BLaER1 (cell line): ENCODE measurements at regions not wholly inside any gene's neighbourhood (a gene's known extent, or its start where the extent isn't known, plus 50 kb on each side); places are given as distances from the start of the nearest gene placed in this dataset.
A peak's percentile ranks its signal among the peaks of the same experiment; 100 is the strongest.

Experiments used
- H3K27ac ChIP-seq: shearing (Covaris generic); formaldehyde crosslinking; 2 replicates; pipeline ENCODE4 v1.8.1; 2022
- H3K27me3 ChIP-seq: shearing (Covaris generic); formaldehyde crosslinking; 2 replicates; pipeline ENCODE4 v1.8.1; 2022
- H3K36me3 ChIP-seq: shearing (Covaris generic); formaldehyde crosslinking; 2 replicates; pipeline ENCODE4 v1.8.1; 2022
- H3K4me1 ChIP-seq: shearing (Covaris generic); formaldehyde crosslinking; 2 replicates; pipeline ENCODE4 v1.8.1; 2022
- H3K4me2 ChIP-seq: shearing (Covaris generic); formaldehyde crosslinking; 2 replicates; pipeline ENCODE4 v1.8.1; 2022
- H3K4me3 ChIP-seq: shearing (Covaris generic); formaldehyde crosslinking; 2 replicates; pipeline ENCODE4 v1.8.1; 2022
- H3K9ac ChIP-seq: shearing (Covaris generic); formaldehyde crosslinking; 2 replicates; pipeline ENCODE4 v1.8.1; 2022
- H3K9me3 ChIP-seq: shearing (Covaris generic); formaldehyde crosslinking; 2 replicates; pipeline ENCODE4 v1.8.1; 2022
- H4K20me1 ChIP-seq: shearing (Covaris generic); formaldehyde crosslinking; 2 replicates; pipeline ENCODE4 v1.8.1; 2022
- Cebpa-rat ChIP-seq: shearing (Covaris generic); IDR thresholded peaks from 2 replicates; pipeline ENCODE4 v1.8.1; 2022

- Histone ChIP-seq H3K9ac (no peak overlapping the region), H3K27me3 (no peaks in the 10 kb centered on the region), H3K9me3 (no peaks in the 10 kb centered on the region), H3K4me2 (peak overlapping the region; percentile 59), H3K27ac (no peak overlapping the region), H3K4me1 (peaks cover 23% of the 10 kb centered on the region), H4K20me1 (no peaks in the 10 kb centered on the region; the same call in 1 of the 2 replicates), H3K36me3 (no peaks in the 10 kb centered on the region), H3K4me3 (no peak overlapping the region)
- TF ChIP-seq Cebpa-rat: no peak
These were observed 217.0 kb downstream of the TLE3 start for GRCh38 chr15:69880571-69881301.

DNA sequence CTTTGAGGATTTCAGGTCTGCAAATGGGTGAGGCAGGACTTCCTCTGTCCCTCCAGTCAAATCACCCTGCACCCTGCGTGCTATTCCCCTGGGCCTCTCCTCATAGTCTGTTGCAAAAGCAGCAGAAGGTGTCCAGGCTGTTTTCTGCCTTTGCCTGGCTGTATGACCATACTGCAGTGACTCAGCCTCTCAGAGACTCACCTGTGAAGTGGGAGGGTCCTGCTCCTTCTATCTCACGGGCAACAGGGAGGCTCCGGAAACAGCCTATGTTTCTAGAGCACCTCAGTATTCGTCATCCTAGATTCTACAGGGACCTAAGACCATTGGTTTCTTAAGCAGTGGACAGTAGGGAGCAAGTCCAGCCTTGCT is 216.4 kb downstream of the TLE3 start:
- H3K36me3 ChIP-seq: no peaks in the 10 kb centered on the region
- no peaks in the 10 kb centered on the region for H3K9me3 ChIP-seq
- H3K27me3 ChIP-seq: no peaks in the 10 kb centered on the region
- TF ChIP-seq Cebpa-rat: no peak
- H3K9ac ChIP-seq: no peak overlapping the region
- no peaks in the 10 kb centered on the region; the same call in 1 of the 2 replicates for H4K20me1 ChIP-seq
- H3K4me3 ChIP-seq: no peak overlapping the region
- peak overlapping the region; percentile 59 for H3K4me2 ChIP-seq
- H3K4me1 ChIP-seq: peaks cover 23% of the 10 kb centered on the region
- no peak overlapping the region for H3K27ac ChIP-seq

DNA sequence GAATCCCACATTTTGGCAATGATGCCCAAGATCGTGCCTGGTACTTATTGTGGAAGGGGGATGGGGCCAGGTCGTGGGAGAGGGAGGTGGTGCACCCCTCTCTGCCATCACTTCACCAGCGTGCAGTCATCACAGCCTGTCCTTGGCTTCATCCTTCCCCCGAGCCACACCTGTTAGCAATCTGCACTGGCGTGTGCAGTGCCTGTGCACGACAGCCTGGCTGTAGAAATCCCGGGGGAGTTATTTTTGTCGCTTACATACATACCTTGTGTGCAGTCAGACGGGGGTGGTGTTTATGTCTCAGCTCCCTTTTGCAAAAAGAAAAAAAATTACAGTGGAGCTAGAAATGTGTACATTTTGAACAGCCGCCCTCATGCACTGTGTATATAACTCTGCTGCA is 216.0 kb downstream of the TLE3 start:
- no peak overlapping the region for H3K27ac ChIP-seq
- TF ChIP-seq Cebpa-rat: no peak

GRCh38 chr15:69883306-69883705 is 214.4 kb downstream of the TLE3 start:
- Histone ChIP-seq H3K4me2 (no peak overlapping the region), H3K36me3 (no peaks in the 10 kb centered on the region), H3K27ac (no peak overlapping the region), H3K4me3 (no peak overlapping the region), H3K9ac (no peak overlapping the region), H3K27me3 (no peaks in the 10 kb centered on the region), H3K4me1 (peaks cover 23% of the 10 kb centered on the region), H4K20me1 (no peaks in the 10 kb centered on the region; the same call in 1 of the 2 replicates), H3K9me3 (no peaks in the 10 kb centered on the region)
- no peak for TF ChIP-seq Cebpa-rat

More for the DNA sequence above, 216.0 kb downstream of the TLE3 start:
- Histone ChIP-seq H3K36me3 (no peaks in the 10 kb centered on the region), H3K9me3 (no peaks in the 10 kb centered on the region), H4K20me1 (no peaks in the 10 kb centered on the region; the same call in 1 of the 2 replicates), H3K4me3 (no peak overlapping the region), H3K9ac (no peak overlapping the region), H3K4me1 (peaks cover 23% of the 10 kb centered on the region), H3K4me2 (peak overlapping the region; percentile 59), H3K27me3 (no peaks in the 10 kb centered on the region)

DNA sequence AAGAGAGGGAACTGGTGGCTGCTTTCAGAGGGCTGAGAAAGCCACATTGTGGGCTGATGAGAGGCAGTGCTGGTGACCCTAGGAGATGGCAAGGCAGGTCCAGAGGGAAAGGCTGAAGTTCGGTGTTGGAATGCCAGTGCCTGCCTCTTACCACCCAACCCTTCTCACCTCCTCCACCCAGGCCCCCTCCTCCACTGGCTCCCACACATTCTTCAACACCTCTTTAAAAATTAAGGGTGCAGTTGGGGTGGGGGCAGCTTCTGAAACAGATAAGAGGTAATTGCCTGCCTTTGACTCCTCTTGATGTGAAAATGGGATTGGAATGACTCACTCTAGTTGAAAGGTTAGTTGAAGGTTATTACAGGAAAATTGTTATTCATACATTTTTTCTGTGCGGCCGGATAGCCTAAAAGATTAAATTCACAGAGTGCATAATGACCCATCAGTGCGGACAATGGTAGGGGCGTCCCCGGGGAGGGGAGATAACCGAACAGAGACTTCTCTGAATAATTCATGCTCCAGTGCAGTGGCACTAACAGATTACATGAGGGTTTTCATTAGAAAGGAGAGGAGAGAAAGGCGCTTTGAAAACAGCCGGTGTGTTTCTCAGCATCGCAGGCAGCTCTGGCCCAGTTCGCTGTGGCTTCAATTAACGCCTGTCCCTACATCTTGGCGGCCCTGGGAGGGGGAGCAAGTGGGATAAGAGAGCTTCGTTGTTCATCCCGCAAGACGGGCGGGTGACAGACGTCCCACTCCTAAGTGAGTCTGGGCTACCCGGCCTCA is 212.4 kb downstream of the TLE3 start:
- Histone ChIP-seq H3K4me3 (no peak overlapping the region), H3K9me3 (peaks cover 4% of the 10 kb centered on the region; the same call in 1 of the 2 replicates), H3K4me2 (no peak overlapping the region), H3K9ac (no peak overlapping the region), H4K20me1 (no peaks in the 10 kb centered on the region; the same call in 1 of the 2 replicates), H3K27ac (no peak overlapping the region), H3K36me3 (no peaks in the 10 kb centered on the region), H3K4me1 (peaks cover 23% of the 10 kb centered on the region), H3K27me3 (0 out of 2 replicates have a peak, but pooled peaks cover 4% of the 10 kb centered on the region)
- no peak for TF ChIP-seq Cebpa-rat

DNA sequence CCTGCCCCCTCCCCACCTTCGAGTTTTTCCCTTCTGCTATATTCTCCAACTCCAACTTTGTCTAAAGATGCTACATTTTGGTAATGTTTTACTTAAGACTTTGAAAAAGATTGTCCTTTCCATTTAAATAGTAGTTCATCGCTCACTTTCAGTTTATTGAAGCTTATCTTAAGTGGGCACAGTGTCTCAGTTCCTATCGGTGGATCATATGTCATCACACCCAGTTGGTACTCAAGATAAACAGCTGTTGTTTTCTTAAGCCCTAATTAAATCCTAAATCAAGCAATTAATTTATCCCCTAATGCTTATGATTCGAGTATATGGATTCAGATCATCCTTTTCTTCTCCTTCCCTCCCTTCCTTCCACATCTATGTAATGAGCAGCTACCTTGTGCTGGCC is 210.7 kb downstream of the TLE3 start:
- H4K20me1 ChIP-seq: no peaks in the 10 kb centered on the region; the same call in 1 of the 2 replicates
- H3K9ac ChIP-seq: no peak overlapping the region
- H3K27me3 ChIP-seq: 0 out of 2 replicates have a peak, but pooled peaks cover 4% of the 10 kb centered on the region
- peaks cover 6% of the 10 kb centered on the region for H3K4me1 ChIP-seq
- peaks cover 4% of the 10 kb centered on the region; the same call in 1 of the 2 replicates for H3K9me3 ChIP-seq
- no peak overlapping the region for H3K4me2 ChIP-seq
- TF ChIP-seq Cebpa-rat: no peak
- no peak overlapping the region for H3K4me3 ChIP-seq
- H3K36me3 ChIP-seq: no peaks in the 10 kb centered on the region
- no peak overlapping the region for H3K27ac ChIP-seq

GRCh38 chr15:69887553-69887952 is 210.2 kb downstream of the TLE3 start:
- no peak overlapping the region for H3K27ac ChIP-seq
- H3K4me2 ChIP-seq: no peak overlapping the region
- H3K4me3 ChIP-seq: no peak overlapping the region
- TF ChIP-seq Cebpa-rat: no peak
- H4K20me1 ChIP-seq: no peaks in the 10 kb centered on the region
- H3K9me3 ChIP-seq: peaks cover 4% of the 10 kb centered on the region; the same call in 1 of the 2 replicates
- H3K36me3 ChIP-seq: no peaks in the 10 kb centered on the region
- no peak overlapping the region for H3K9ac ChIP-seq
- 0 out of 2 replicates have a peak, but pooled peaks cover 4% of the 10 kb centered on the region for H3K27me3 ChIP-seq
- H3K4me1 ChIP-seq: peaks cover under 1% of the 10 kb centered on the region; the same call in 1 of the 2 replicates

DNA sequence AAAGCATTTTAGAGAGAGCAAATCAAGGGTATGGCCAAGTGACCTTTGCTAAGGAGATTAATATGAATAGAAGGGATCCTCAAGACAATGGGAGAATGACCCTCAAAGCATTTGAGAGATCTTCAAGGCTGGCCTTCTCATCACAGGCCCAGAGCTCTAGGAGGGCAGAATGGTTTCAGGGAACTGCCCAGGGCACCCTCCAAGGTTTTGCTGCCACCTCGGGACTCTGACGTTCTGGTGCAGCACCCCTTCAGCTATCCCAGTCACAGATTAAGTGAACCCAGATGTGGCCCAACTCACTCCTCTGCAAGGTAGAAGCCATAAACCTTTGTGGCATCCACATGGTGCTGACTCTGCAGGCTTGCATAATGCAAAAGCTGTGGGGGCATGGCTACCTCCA is 209.3 kb downstream of the TLE3 start:
- H3K4me2 ChIP-seq: no peak overlapping the region

DNA sequence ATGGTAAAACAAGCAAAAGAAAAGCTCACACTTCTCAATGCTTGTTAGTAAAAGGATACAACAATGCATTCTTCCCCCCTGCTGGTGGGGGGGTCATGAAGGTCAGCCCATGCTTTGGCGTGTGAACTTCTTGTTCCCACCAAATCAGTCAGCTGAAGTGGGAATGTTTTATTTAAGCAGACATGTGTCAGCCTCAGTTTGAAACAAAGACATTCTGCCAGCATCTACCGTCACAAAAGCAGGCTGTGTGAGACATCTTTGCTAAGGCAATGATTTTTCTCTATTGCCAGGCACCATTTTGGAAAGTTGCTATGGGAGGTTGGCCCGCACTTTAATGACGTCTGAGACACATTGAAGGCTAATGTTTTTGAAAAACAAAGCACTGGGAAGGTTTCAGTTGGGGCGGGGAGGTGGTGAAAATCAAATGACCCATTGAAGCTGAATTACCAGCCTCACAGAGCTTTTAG is 206.6 kb downstream of the TLE3 start:
- TF ChIP-seq Cebpa-rat: no peak
- H3K36me3 ChIP-seq: no peaks in the 10 kb centered on the region
- no peak overlapping the region for H3K4me3 ChIP-seq
- H3K9ac ChIP-seq: no peak overlapping the region
- H3K9me3 ChIP-seq: peaks cover 4% of the 10 kb centered on the region; the same call in 1 of the 2 replicates
- H4K20me1 ChIP-seq: no peaks in the 10 kb centered on the region
- no peak overlapping the region for H3K4me2 ChIP-seq
- H3K27ac ChIP-seq: no peak overlapping the region
- peaks cover 10% of the 10 kb centered on the region for H3K4me1 ChIP-seq
- 0 out of 2 replicates have a peak, but pooled peaks cover 4% of the 10 kb centered on the region for H3K27me3 ChIP-seq

More for the DNA sequence above, 209.3 kb downstream of the TLE3 start:
- peaks cover 4% of the 10 kb centered on the region; the same call in 1 of the 2 replicates for H3K9me3 ChIP-seq
- H4K20me1 ChIP-seq: no peaks in the 10 kb centered on the region
- no peak overlapping the region for H3K9ac ChIP-seq
- H3K27ac ChIP-seq: no peak overlapping the region
- no peak overlapping the region for H3K4me3 ChIP-seq
- no peaks in the 10 kb centered on the region for H3K36me3 ChIP-seq
- 0 out of 2 replicates have a peak, but pooled peaks cover 4% of the 10 kb centered on the region for H3K27me3 ChIP-seq
- no peak for TF ChIP-seq Cebpa-rat
- no peaks in the 10 kb centered on the region for H3K4me1 ChIP-seq
